ENCODE measurements at regions not wholly inside any gene's neighbourhood (a gene's known extent, or its start where the extent isn't known, plus 50 kb on each side); places are given as distances from the start of the nearest gene placed in this dataset.

DNA sequence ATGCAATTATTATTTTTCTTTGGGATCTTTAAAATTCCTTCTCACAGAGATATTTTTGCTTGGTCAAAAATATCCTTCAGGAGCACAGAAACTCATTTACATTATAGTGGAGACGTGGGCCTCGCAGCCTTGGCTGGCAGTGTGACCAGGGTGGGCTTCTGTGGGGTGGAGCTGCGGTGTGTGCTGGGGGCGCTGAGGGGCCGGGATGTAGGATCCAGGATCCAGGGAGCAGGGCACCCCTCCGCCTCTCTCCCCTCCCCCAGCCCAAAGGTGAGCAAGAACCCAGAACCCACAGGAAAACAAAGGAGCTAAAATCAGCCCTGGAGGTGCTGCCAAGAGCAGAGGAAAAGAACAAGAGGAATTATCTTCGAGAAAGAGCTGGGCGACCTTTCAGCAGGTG lies 79.1 kb upstream of the OLFM1 start:
- Histone ChIP-seq H3K4me3 (ENCODE audit: low read depth, low read length) (no peak overlapping the region), H3K36me3 (ENCODE audit: control insufficient read depth, insufficient read depth, low read length) (no peaks in the 10 kb centered on the region), H3K27me3 (ENCODE audit: control insufficient read depth, insufficient read depth, low read length) (no peaks in the 10 kb centered on the region)
- ChIA-PET CTCF (no interaction called here), POLR2A (no interaction called here)
- TF ChIP-seq, protein P1, sequence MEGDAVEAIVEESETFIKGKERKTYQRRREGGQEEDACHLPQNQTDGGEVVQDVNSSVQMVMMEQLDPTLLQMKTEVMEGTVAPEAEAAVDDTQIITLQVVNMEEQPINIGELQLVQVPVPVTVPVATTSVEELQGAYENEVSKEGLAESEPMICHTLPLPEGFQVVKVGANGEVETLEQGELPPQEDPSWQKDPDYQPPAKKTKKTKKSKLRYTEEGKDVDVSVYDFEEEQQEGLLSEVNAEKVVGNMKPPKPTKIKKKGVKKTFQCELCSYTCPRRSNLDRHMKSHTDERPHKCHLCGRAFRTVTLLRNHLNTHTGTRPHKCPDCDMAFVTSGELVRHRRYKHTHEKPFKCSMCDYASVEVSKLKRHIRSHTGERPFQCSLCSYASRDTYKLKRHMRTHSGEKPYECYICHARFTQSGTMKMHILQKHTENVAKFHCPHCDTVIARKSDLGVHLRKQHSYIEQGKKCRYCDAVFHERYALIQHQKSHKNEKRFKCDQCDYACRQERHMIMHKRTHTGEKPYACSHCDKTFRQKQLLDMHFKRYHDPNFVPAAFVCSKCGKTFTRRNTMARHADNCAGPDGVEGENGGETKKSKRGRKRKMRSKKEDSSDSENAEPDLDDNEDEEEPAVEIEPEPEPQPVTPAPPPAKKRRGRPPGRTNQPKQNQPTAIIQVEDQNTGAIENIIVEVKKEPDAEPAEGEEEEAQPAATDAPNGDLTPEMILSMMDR (IDR thresholded peaks at IDR 0.05; ENCODE audit: insufficient read depth, low read depth, low read length) = no peak
- DNase-seq (ENCODE audit: low read depth) = no peak

DNA sequence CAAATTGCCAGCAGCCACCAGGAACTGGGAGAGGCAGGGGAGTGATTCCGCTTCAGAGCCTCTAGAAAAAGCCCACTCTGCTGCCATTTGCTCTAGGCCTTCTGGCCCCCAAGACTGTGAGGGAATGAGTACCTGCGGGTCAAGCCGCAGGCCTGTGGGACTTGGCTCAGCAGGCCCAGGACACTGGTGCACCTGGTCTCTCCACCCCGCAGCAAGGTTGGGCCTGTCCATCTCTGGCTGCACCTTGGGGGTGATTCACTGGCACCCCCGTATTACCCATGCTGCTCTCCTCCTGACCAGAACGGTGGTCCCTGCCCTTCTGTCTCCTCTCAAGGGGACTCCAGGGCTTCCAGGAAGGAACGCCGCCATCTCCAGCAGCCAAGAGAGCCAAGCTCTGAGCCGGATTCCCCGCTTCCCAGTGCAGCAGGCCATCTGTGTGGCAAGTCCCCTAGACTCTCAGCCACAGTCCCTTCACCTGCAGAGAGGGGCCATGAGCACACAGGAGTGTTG lies 78.4 kb upstream of the OLFM1 start:
- Histone ChIP-seq H3K4me3 (ENCODE audit: low read depth, low read length) (no peak overlapping the region), H3K27me3 (ENCODE audit: control insufficient read depth, insufficient read depth, low read length) (no peaks in the 10 kb centered on the region; the same call in none of the 2 replicates), H3K36me3 (ENCODE audit: control insufficient read depth, insufficient read depth, low read length) (no peaks in the 10 kb centered on the region)
- ChIA-PET POLR2A (no interaction called here), CTCF (no interaction called here)
- TF ChIP-seq, protein P1 (IDR thresholded peaks at IDR 0.05; ENCODE audit: insufficient read depth, low read depth, low read length) = no peak
- no peak for DNase-seq (ENCODE audit: low read depth)

DNA sequence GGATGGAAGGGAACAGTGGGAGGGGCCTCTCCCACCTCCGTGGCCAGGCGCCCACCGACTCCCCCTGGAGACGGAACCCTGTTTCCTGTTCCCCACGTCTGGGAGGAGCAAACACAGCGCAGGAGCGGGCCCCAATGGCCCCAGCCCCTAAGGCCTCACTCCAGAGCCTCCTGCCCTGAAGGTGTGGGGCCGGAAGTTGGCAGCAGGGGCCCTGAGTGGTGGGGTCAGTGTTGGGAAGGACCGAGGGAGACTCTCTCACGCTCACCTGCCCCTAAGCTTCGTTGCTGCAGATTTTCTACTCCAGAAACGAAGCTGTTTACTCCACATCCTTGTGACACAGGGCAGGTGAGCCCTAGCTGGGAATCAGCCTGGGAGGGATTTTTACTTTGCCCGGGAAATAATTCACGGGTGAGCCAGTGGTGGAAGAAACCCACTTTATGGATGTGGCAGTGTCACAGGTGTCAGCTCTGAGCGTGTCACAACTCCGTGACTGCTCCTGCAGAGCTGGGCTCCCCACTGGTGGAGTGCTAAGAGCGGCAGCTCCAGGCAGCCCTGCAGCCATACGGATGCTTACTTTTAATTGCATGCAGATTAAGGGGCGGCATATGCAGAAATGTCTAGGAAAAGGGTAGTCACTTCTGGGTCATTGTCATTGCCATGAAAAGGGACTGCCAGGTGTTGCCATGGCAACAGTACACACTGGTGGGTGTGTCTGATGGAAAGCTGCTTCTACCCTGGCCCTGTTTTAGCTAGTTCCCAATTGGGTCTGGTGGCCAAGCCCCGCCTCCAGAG lies 77.5 kb upstream of the OLFM1 start:
- Histone ChIP-seq H3K4me3 (ENCODE audit: low read depth, low read length) (no peak overlapping the region), H3K27me3 (ENCODE audit: control insufficient read depth, insufficient read depth, low read length) (no peaks in the 10 kb centered on the region; the same call in none of the 2 replicates), H3K36me3 (ENCODE audit: control insufficient read depth, insufficient read depth, low read length) (no peaks in the 10 kb centered on the region)
- CTCF ChIA-PET = no interaction called here
- DNase-seq (ENCODE audit: low read depth) = no peak
- TF ChIP-seq, protein P1 (IDR thresholded peaks at IDR 0.05; ENCODE audit: insufficient read depth, low read depth, low read length) = no peak
- POLR2A ChIA-PET = no interaction called here

DNA sequence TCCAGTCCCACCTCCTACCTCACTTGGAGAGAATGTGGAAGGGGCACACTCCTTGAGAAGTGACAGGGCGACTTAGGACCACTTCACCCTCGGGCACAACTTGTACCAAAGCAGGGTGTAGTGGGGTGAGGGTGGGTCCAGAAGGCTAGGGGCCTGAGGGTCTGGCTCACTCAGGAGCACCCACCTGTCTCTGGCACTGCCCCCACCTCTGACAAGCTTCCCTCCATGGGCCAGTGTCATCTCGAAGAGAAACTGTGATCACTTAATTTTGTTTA lies 76.9 kb upstream of the OLFM1 start:
- CTCF ChIA-PET = interaction anchor here (0.7 kb wide), 1 partner anchor 787 kb away, joined by 3 read pairs; no protein-coding TSS in a partner anchor
- TF ChIP-seq, protein P1 (IDR thresholded peaks at IDR 0.05; ENCODE audit: insufficient read depth, low read depth, low read length) = no peak

DNA sequence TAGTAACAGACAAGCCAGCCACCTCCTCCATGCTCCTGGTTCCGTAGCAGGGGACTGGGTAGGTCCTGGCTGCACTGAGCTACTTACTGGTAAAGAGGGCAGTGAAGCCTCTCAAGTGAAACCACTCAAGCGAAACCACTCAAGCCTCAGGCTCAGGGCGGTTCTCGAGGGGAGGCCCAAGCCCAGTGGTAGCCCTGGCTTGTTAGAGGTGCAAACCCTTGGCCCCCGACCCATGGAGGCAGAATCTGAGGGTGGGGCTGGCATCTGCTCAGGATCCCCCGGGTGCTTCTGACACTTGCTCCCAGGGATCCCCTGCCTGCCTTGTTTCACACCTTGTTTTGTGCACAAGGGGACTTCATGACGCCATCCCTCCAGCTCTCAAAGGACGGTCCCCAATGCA lies 76.5 kb upstream of the OLFM1 start:
- no peak overlapping the region for H3K4me3 ChIP-seq (ENCODE audit: low read depth, low read length)
- TF ChIP-seq, protein P1 (IDR thresholded peaks at IDR 0.05; ENCODE audit: insufficient read depth, low read depth, low read length) = no peak
- ChIA-PET CTCF (interaction anchor here (0.7 kb wide), 1 partner anchor 787 kb away, joined by 3 read pairs; no protein-coding TSS in a partner anchor), POLR2A (no interaction called here)
- H3K27me3 ChIP-seq (ENCODE audit: control insufficient read depth, insufficient read depth, low read length) = no peaks in the 10 kb centered on the region; the same call in none of the 2 replicates
- no peak for DNase-seq (ENCODE audit: low read depth)
- H3K36me3 ChIP-seq (ENCODE audit: control insufficient read depth, insufficient read depth, low read length) = no peaks in the 10 kb centered on the region

More for the DNA sequence above, 76.9 kb upstream of the OLFM1 start:
- POLR2A ChIA-PET = no interaction called here
- Histone ChIP-seq H3K4me3 (ENCODE audit: low read depth, low read length) (no peak overlapping the region), H3K36me3 (ENCODE audit: control insufficient read depth, insufficient read depth, low read length) (no peaks in the 10 kb centered on the region), H3K27me3 (ENCODE audit: control insufficient read depth, insufficient read depth, low read length) (no peaks in the 10 kb centered on the region; the same call in none of the 2 replicates)
- DNase-seq (ENCODE audit: low read depth) = no peak
